Stomach (tissue), 8 donors: ENCODE measurements at regions not wholly inside any gene's neighbourhood (a gene's known extent, or its start where the extent isn't known, plus 50 kb on each side); places are given as distances from the start of the nearest gene placed in this dataset.

Experiments
- DNase-seq, 2 donors: peaks; one replicate each; pipeline versions ENCODE4 v3.0.0 to v3.0.0-alpha.2; 2013 to 2019
- H3K27ac ChIP-seq, 5 donors: fragments of 200-600 bp in 4 of 5; sonication (generic) in 4 of 5; one replicate each; pipeline ENCODE4 v1.5.1; 2013 to 2019; ENCODE audit warnings: mild to moderate bottlenecking in 1 of 5, moderate library complexity in 1 of 5
- H3K27me3 ChIP-seq, 3 donors: fragments of 200-600 bp; sonication (generic); one replicate each; pipeline ENCODE4 v1.5.1; 2017 to 2019; ENCODE audit warnings: mixed run types in 1 of 3
- H3K36me3 ChIP-seq, 4 donors: fragments of 200-600 bp; sonication (generic); 1 replicate in 3 of 4; 2 replicates in 1 of 4; pipeline ENCODE4 v1.5.1; 2016 to 2019
- H3K4me1 ChIP-seq, 4 donors: fragments of 200-600 bp; sonication (generic); one replicate each; pipeline ENCODE4 v1.5.1; 2016 to 2019
- H3K4me3 ChIP-seq, 4 donors: fragments of 200-600 bp; sonication (generic) in 3 of 4; one replicate each; pipeline ENCODE4 v1.5.1; 2016 to 2019; ENCODE audit warnings: mild to moderate bottlenecking in 1 of 4
- H3K9me3 ChIP-seq, 4 donors: fragments of 200-600 bp; sonication (generic); one replicate each; pipeline ENCODE4 v1.5.1; 2016 to 2019
- EP300 ChIP-seq: sonication (generic); formaldehyde crosslinking; IDR thresholded peaks from one replicate; pipeline ENCODE4 v1.6.1; 2017; ENCODE audit warnings: antibody characterized with exemption
- POLR2A ChIP-seq, 4 donors: fragments of 450-650 bp; IDR thresholded peaks; one replicate each; pipeline ENCODE4 v1.6.1; 2016; ENCODE audit warnings: antibody characterized with exemption in 4 of 4, control low read depth in 2 of 4, mild to moderate bottlenecking in 1 of 4, moderate library complexity in 1 of 4
- POLR2AphosphoS5 ChIP-seq, 3 donors: sonication (generic); formaldehyde crosslinking; IDR thresholded peaks; one replicate each; pipeline ENCODE4 v1.6.1; 2016; ENCODE audit warnings: antibody characterized with exemption in 3 of 3
- WGBS, 5 donors: extraction: QIAGEN DNeasy Blood & Tissue Kit in 3 of 5; methylation state at CpG; one replicate each; pipeline versions ENCODE4 v1.1.5 to v1.1.7; 2013 to 2018; 5-methylcytosine and 5-hydroxymethylcytosine counted together
- intact Hi-C: fragments of 100-400 bp; cut with DNase I; formaldehyde crosslinking; loops from one replicate; pipeline ENCODE4 v1.15.1; 2023; ENCODE audit warnings: low total_unique reads
- TF ChIP-seq, protein P1 (sequence below), 7 experiments: fragments of 450-650 bp in 4 of 7; fragments of 200-600 bp in 3 of 7; sonication (generic) in 3 of 7; IDR thresholded peaks; one replicate each; pipeline ENCODE4 v1.5.1; 2016 to 2019; ENCODE audit warnings: antibody characterized with exemption in 7 of 7, control low read depth in 2 of 7, mild to moderate bottlenecking in 1 of 7
- donor health status: healthy with polysubstance abuse.
- donor health status: Bipolar disorder and iron deficiency.
- donor health status: healthy.

DNA sequence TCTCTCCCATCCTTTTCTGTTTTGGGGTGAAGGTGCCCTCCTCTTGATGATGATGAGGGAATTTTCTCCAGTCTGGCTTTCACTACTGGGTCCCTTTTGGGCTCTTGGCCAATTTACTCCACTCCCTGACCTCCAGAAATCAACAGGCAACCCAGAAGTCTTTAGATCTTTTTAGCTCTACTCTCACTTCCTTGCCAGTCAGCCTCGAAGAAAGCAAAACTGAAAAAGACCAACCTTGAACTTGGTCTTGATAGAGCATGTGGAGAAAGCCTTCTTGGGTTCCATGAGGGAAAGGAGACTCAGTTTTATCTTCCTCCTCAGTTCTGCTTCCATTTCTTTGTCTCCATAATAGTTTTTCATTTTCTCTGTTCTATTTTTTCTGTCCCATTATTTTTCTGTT lies 91.4 kb upstream of the NPVF start:
- no peak for TF ChIP-seq POLR2AphosphoS5 (IDR thresholded peaks at IDR 0.05)
- TF ChIP-seq, protein P1, sequence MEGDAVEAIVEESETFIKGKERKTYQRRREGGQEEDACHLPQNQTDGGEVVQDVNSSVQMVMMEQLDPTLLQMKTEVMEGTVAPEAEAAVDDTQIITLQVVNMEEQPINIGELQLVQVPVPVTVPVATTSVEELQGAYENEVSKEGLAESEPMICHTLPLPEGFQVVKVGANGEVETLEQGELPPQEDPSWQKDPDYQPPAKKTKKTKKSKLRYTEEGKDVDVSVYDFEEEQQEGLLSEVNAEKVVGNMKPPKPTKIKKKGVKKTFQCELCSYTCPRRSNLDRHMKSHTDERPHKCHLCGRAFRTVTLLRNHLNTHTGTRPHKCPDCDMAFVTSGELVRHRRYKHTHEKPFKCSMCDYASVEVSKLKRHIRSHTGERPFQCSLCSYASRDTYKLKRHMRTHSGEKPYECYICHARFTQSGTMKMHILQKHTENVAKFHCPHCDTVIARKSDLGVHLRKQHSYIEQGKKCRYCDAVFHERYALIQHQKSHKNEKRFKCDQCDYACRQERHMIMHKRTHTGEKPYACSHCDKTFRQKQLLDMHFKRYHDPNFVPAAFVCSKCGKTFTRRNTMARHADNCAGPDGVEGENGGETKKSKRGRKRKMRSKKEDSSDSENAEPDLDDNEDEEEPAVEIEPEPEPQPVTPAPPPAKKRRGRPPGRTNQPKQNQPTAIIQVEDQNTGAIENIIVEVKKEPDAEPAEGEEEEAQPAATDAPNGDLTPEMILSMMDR (IDR thresholded peaks at IDR 0.05) = no peak
- TF ChIP-seq EP300 = no peak
- TF ChIP-seq POLR2A (IDR thresholded peaks at IDR 0.05) = no peak
- intact Hi-C loops = no loop called here
- Histone ChIP-seq H3K9me3 (no peaks in the 10 kb centered on the region), H3K36me3 (no peaks in the 10 kb centered on the region), H3K27me3 (peaks cover 0 to 5% (median 0%) of the 10 kb centered on the region in 3 donors), H3K4me1 (peaks cover 0 to 10% (median 3%) of the 10 kb centered on the region in 4 donors), H3K27ac (no peak overlapping the region), H3K4me3 (no peak overlapping the region)
- WGBS, 5 donors = 22 to 32% (median 31%) methylated on average over 1 of the region's 1 CpG
- DNase-seq = no peak

DNA sequence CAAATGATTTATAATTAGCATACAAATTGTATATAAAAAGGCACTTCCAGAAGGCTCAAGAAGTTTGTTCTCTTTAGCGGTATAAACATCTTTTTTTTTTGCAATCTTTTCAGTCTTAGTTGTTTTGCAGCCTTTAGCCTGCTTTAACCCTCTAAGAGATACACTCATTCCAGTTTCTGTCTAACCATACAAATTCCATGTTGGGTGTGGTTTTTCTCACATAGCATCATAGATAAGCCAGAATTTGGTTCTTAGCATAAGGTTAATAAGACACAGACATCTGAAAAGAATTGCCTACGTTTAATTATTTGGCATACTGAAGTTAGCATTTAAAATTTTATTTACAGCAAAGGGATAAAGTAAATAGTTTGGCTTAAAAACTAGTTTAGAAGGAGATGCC lies 92.5 kb upstream of the NPVF start:
- Histone ChIP-seq H3K4me3 (no peak overlapping the region), H3K27me3 (peaks cover 0 to 5% (median 0%) of the 10 kb centered on the region in 3 donors), H3K9me3 (no peaks in the 10 kb centered on the region), H3K27ac (no peak overlapping the region), H3K4me1 (no peaks in the 10 kb centered on the region), H3K36me3 (no peaks in the 10 kb centered on the region)
- intact Hi-C loops = no loop called here
- TF ChIP-seq, protein P1 (IDR thresholded peaks at IDR 0.05) = no peak
- TF ChIP-seq POLR2AphosphoS5 (IDR thresholded peaks at IDR 0.05) (no peak), EP300 (no peak), POLR2A (IDR thresholded peaks at IDR 0.05) (no peak)
- no peak for DNase-seq
- WGBS, 5 donors = 65 to 74% (median 66%) methylated on average over 2 of the region's 2 CpGs

DNA sequence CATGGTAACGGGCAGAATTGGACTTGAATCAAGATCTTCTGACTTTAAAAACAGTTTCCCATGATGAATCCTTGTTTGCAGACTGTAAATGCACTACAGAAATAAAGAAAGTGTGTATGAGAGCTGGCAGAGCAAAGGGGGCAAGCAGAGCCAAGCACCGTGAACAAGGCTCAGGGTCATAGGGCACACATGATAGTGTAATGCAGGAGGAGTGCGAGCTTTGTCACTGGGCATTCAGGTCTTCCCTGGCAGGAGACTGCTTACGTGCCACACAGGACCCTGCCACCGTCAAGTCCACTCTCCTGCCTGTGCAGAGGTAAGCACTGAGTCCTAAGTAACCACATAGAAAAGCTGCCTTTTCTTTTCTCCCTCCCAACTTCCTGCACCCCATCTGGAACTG lies 93.1 kb upstream of the NPVF start:
- no peaks in the 10 kb centered on the region for H3K4me1 ChIP-seq
- no peak overlapping the region for H3K27ac ChIP-seq
- DNase-seq = no peak
- WGBS, 5 donors = 58 to 78% (median 69%) methylated on average over 5 of the region's 5 CpGs
- H3K4me3 ChIP-seq = no peak overlapping the region
- intact Hi-C loops = no loop called here
- no peaks in the 10 kb centered on the region for H3K36me3 ChIP-seq
- no peaks in the 10 kb centered on the region for H3K9me3 ChIP-seq
- H3K27me3 ChIP-seq = peaks cover 0 to 5% (median 0%) of the 10 kb centered on the region in 3 donors
- TF ChIP-seq POLR2A (IDR thresholded peaks at IDR 0.05) (no peak), EP300 (no peak), POLR2AphosphoS5 (IDR thresholded peaks at IDR 0.05) (no peak)
- TF ChIP-seq, protein P1 (IDR thresholded peaks at IDR 0.05) = no peak

DNA sequence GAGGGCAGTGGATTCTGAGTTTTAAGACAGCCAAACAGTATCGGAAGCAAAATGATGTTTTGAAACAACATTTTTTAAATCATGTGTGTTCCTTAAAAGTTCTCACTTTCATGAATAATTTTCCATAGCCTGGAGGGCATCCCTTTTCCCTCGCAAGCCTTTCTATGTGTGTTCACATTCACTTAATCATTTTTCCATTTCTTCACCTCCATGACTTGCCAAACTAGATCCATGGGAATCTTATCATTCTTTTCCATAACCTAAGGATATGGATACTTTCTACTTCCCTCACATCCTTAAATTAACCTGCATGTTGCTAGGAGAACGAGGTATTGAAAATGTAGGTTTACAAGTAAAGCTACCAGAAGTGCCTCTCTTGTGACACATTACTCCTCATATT lies 94.2 kb upstream of the NPVF start:
- H3K27ac ChIP-seq = no peak overlapping the region
- intact Hi-C loops = no loop called here
- no peak for TF ChIP-seq POLR2A (IDR thresholded peaks at IDR 0.05)
- H3K4me1 ChIP-seq = no peaks in the 10 kb centered on the region
- no peak overlapping the region for H3K4me3 ChIP-seq
- no peak for DNase-seq
- no peaks in the 10 kb centered on the region for H3K36me3 ChIP-seq
- no peaks in the 10 kb centered on the region for H3K9me3 ChIP-seq
- peaks cover 0 to 5% (median 0%) of the 10 kb centered on the region in 3 donors for H3K27me3 ChIP-seq
- WGBS, 5 donors = 85 to 90% (median 86%) methylated on average over 3 of the region's 3 CpGs

DNA sequence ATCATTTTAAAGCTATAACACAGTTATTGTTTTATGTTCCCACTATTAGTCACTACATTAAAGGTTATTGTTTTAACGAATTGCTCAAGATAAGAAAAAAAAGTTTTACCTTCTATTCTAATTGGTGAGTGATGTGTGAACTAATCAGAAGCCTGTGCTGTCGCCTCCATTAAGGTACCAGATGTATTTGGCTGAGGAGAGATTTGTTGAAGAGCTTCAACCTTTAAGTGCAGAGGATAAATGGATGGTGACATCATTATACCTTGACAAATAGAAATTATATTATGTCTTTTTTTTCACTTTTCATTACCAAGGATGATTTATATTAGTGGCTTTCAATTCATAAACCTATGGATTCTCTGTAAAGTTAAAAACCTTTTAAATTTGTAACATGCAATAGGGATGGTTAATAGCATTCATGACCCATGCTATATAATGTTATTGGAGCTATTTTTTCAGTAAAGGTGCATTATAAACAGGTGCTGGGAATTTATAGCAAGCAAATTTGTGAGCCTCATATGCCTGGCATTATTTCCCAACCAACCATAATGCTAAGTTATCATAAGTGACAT lies 97.0 kb upstream of the NPVF start:
- WGBS, 5 donors = 54 to 71% (median 58%) methylated on average over 2 of the region's 2 CpGs
- no peak for TF ChIP-seq POLR2AphosphoS5 (IDR thresholded peaks at IDR 0.05)
- TF ChIP-seq, protein P1 (IDR thresholded peaks at IDR 0.05) = no peak
- TF ChIP-seq EP300 = no peak
- no peak for TF ChIP-seq POLR2A (IDR thresholded peaks at IDR 0.05)
- H3K27ac ChIP-seq = no peak overlapping the region
- H3K4me1 ChIP-seq = no peaks in the 10 kb centered on the region
- DNase-seq = no peak
- no peaks in the 10 kb centered on the region for H3K9me3 ChIP-seq
- H3K36me3 ChIP-seq = no peaks in the 10 kb centered on the region
- intact Hi-C loops = no loop called here
- H3K27me3 ChIP-seq = peaks cover 0 to 5% (median 0%) of the 10 kb centered on the region in 3 donors
- no peak overlapping the region for H3K4me3 ChIP-seq
